ENCODE measurements at regions not wholly inside any gene's neighbourhood (a gene's known extent, or its start where the extent isn't known, plus 50 kb on each side); places are given as distances from the start of the nearest gene placed in this dataset.

GRCh38 chr9:109682227-109682626 is 97.8 kb upstream of the PALM2AKAP2 start:
- no peak for TF ChIP-seq CTCF (optimal IDR thresholded peaks at IDR 0.05 in 1 of 3, IDR thresholded peaks at IDR 0.05 in 1 of 3, conservative IDR thresholded peaks at IDR 0.05 in 1 of 3; ENCODE audit: extremely low read depth in 1 of 3, insufficient read depth in 2 of 3, low read length in 3 of 3)
- no peak for TF ChIP-seq EZH2 (IDR thresholded peaks at IDR 0.05; ENCODE audit: low read length)
